Stimulated activated CD8-positive, alpha-beta memory T cell treated with anti-CD3 and anti-CD28 coated beads, Interleukin-7, amount 100 ng/mL, for 48 hours (primary cell): ENCODE measurements at regions not wholly inside any gene's neighbourhood (a gene's known extent, or its start where the extent isn't known, plus 50 kb on each side); places are given as distances from the start of the nearest gene placed in this dataset.

Source experiments
- DNase-seq, 2 donors: peaks; one replicate each; pipeline ENCODE4 v3.0.0-alpha.2; 2020; ENCODE audit warnings: low read depth in 1 of 2; ENCODE audit errors: extremely low read depth in 1 of 2

- no peak for DNase-seq
These were observed 78.0 kb upstream of the GTSF1L start for GRCh38 chr20:43804781-43805180.

DNA sequence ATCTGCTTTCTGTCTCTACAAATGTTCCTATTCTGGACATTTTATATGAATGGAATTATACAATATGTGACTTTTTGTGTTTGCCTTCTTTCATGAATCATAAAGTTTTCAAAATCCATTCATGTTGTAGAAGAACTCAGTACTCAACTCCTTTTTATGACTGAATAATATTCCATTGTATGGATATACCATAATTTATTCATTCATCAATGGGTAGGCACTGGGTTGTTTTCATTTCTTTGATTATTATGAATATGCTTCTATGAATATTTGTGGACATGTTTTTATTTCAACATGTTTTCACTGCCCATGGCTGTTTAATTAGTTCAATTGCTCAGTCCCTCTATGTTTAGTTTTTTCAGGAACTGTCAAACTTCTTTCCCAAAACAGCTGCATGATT lies 76.5 kb upstream of the GTSF1L start:
- no peak for DNase-seq

DNA sequence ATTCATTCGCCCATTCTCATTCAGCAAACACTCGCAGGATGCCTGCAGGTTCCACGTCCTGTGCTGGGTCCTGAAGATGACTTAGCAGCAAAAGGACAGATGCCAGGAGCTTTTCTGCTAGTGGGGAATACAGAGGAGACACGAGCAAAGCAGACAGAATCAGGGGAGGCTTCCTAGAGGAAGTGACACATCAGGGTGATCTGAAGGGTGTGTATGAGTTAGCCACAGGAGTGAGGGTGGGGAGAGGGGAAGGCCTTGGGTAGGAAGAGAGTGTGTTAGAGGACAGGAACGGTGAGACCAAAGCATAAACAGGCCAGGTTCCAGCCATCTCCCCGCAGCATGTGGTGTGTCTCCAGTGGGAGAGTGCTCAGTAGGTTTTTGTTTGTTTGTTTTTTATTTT lies 73.4 kb upstream of the GTSF1L start:
- DNase-seq: no peak

DNA sequence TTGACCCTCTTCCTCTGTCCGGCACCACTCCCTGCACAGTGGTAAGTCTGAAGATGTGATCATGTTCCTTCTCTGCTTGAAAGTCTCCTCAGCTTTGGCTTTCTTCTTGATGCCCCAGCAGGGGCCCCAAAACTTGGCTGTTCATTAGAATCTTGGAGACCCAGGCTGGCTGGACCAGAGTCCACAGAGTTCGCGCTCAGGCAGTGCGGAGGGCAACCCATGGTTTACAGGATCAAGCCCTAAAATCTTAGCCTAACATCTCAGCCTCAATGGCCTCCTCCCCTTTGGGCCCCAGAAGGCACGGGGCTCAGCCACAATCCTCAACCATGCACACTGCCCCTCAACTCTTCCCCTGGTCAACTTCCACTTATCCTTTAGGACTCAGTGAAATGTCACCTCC lies 72.9 kb upstream of the GTSF1L start:
- no peak for DNase-seq

DNA sequence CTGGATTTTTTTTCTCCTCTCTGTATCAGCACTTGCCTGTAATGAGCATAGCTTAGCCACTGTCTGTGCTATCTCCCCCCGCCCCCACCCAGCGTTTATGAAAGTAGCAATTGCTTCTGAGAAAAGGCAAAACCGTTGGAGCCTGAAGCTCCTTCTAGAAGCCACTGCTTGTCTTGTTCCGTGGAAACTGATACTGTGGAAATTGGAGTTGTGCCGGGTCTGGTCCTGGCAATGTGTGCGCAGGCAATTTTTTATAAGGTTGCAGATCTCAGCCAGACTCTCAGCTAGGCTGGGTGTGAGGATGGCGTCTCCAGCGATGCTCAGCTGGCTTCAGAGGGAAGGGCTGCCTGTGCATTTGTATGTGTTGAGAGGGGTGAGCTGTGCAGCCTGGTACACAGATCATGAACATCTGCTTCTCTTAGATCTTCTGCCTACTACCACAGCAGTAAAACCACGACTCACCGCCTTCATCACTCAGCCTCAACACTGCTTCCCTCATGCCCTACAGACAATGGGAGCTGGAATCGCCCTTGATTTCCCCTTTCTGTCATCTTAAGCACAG lies 72.4 kb upstream of the GTSF1L start:
- no peak for DNase-seq

- no peak for DNase-seq
These were observed 71.7 kb upstream of the GTSF1L start for GRCh38 chr20:43798291-43799149.

DNA sequence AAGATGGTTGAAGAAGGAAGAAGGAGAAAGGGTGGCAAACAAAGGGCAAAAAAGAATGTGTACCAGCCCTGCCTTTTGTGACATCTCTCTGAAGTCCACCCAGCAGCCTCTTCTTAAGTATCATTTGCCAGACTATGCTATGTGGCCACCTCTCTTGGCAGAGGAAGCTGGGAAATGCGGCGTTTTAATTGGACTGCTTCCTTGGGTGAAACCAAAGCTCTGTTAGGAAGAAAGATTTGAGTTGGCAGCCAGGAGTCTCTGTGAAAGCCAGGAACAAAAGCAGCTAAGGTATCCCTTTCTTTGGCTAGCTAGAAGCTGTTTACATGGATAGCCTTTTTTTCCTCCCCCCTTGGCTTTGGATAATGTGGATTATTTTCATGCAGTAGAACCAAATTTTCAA lies 67.5 kb upstream of the GTSF1L start:
- DNase-seq: no peak

DNA sequence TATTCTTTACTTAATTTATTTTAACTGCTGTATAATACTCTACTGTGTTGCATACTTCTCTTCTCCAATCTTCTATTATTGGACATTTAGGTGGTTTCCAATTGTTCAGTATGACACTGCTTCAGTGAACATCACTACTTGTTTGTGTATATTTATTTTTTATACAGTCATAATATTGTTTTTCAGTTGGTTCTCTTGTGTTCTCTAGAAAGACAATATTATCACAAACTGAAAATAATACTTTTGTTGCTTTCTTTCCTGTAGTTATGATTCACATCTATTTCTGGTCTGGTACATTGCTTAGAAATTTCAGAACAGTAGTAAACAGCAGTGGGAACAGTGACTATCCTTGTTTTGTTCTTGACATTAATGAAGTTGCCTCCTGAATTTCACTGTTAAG lies 62.8 kb upstream of the GTSF1L start:
- no peak for DNase-seq

DNA sequence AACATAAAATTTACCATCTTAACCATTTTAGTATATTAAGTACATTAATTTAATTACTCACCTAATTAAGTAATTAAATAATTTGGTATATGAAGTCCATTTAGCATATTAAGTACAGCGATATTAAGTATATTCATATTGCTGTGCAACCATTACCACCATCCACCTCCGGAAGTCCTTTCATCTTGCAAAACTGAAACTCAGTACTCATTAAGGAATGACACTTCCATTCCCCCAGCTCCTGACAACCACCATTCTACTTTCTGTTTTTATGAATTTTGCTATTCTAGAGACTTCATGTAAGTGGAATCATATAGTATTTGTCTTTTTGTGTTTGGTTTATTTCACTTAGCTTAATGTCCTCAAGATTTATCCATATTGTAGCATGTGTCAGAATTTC lies 61.1 kb upstream of the GTSF1L start:
- DNase-seq: no peak

- no peak for DNase-seq
These were observed 60.1 kb upstream of the GTSF1L start for GRCh38 chr20:43786885-43787284.

- DNase-seq: no peak
These were observed 54.4 kb upstream of the GTSF1L start for GRCh38 chr20:43781215-43781614.

- no peak for DNase-seq
These were observed 51.6 kb upstream of the GTSF1L start for GRCh38 chr20:43778375-43778774.

GRCh38 chr20:43776691-43777090 lies 49.9 kb upstream of the GTSF1L start:
- no peak for DNase-seq
